AG20443 (cell line): ENCODE measurements at regions not wholly inside any gene's neighbourhood (a gene's known extent, or its start where the extent isn't known, plus 50 kb on each side); places are given as distances from the start of the nearest gene placed in this dataset.
"Not testable (repeated sequence)": the region's sequence is repeated elsewhere in the genome, so short reads cannot be mapped to it uniquely, and the experiment has no call there.

Experiments used
- DNase-seq: peaks from one replicate; pipeline ENCODE4 v3.0.0; 2012; ENCODE audit warnings: low spot score, mixed read lengths

- DNase-seq, result no peak
These were observed 204.1 kb upstream of the SEMA6A start for GRCh38 chr5:116778651-116779280.

DNA sequence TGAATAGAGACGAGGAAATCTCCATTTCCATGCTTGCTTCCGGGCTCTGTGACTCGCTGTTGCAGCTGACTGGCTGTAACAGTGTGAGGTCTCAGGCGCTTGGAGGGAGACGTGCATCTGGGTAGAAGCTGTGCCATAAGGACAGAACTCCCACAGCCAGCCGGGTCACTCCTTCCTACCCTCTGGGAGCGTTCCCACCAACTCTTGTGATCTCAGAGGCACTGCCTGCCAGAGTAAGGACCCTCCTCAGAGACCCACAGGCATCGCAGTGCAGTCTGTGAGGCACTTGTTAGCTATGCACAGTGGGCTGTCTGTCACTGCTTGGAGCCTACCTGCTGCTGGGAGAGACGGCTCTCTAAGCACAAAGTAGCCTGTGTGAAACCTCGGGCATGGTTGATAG lies 203.4 kb upstream of the SEMA6A start:
- no peak for DNase-seq

DNA sequence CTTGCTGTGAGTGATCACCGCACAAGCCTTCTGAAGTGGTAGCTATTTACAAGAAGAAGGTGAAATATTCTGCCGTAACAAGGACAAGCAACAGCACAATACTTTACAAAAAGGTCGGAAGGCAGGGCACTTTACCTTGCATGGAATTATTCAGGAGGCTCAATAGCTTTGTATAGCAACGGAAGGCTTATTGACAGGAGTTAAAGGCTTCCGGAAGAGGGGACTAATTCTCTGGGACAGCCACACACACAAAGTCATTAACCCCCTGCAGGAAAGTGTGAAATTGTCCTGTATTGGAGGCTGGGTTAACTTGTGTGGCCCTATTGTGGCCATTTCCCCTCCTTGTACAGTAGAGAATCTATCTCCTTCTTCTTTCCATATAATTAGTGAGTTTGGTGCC lies 199.3 kb upstream of the SEMA6A start:
- DNase-seq, result no peak

GRCh38 chr5:116772806-116773205 lies 198.2 kb upstream of the SEMA6A start:
- DNase-seq, result no peak

DNA sequence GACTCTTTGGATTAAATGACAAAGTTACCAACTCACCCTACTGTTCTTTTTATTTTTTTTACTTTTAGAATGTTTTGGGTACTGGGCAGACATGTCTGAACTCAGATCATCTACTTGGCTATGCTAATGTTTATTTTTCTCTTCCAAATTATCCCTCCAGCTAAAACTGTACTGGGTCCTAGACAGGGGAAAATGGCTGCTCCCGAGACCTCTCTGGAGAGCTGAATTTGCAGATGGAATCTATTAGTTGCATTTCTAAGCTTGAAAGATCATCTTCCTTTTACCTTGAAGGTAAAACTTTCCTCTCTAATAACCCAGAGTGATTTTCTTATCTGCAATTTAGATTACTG lies 197.5 kb upstream of the SEMA6A start:
- DNase-seq, result no peak

- no peak for DNase-seq
These were observed 197.0 kb upstream of the SEMA6A start for GRCh38 chr5:116771466-116772151.

DNA sequence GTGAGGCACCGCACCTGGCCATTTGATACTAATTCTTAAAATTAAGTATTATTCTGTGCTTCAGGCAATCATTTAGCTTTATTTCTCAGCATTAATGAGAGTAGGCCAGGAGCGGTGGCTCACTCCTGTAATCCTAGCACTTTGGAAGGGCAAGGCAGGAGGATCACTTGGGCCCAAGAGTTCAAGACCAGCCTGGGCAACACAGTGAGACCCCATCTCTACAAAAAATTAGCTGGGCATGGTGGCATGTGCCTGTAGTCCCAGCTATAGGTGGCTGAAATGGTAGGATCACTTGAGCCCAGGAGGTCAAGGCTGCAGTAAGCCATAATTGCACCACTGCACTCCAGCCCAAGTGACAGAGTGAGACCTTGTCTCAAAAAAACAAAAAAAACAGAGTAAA lies 195.3 kb upstream of the SEMA6A start:
- not testable (repeated sequence) for DNase-seq

DNA sequence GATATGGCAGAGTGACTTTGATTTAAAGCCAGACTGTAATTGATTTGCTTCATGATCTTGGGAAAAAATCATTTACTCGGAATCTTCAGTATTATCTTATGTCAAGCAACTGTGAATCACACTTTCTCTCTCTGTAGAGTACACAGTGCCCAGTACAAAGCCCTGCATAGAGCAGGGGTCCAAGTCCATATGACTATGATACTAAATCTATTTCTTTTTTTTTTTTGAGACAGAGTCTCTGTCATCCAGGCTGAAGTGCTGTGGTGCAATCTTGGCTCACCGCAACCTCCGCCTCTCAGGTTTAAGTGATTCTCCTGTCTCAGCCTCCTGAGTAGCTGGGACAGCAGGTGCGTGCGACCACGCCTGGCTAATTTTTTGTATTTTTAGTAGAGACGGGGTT lies 194.8 kb upstream of the SEMA6A start:
- DNase-seq, result no peak

- no peak for DNase-seq
These were observed 191.9 kb upstream of the SEMA6A start for GRCh38 chr5:116766470-116766947.

DNA sequence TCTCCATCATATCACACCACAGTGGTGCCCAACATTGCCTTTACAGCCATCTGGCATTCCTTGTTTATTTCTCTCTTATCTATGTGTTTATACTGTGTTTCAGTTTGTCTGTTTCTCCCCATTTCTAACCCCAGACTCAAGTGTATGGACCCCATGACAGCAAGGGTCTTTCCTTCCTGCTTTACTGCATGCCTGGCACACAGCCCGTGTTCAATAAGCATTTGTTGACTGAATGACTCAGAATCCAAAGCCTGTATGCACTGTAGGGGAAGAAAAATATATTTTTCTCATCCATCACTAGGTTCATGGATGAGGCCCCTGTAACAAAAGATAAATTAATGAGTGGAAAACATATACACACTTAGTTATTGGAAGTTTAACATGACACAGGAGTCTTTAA lies 190.8 kb upstream of the SEMA6A start:
- no peak for DNase-seq

- DNase-seq, result no peak
These were observed 190.3 kb upstream of the SEMA6A start for GRCh38 chr5:116764941-116765340.

GRCh38 chr5:116763987-116764866 lies 189.6 kb upstream of the SEMA6A start:
- no peak for DNase-seq

DNA sequence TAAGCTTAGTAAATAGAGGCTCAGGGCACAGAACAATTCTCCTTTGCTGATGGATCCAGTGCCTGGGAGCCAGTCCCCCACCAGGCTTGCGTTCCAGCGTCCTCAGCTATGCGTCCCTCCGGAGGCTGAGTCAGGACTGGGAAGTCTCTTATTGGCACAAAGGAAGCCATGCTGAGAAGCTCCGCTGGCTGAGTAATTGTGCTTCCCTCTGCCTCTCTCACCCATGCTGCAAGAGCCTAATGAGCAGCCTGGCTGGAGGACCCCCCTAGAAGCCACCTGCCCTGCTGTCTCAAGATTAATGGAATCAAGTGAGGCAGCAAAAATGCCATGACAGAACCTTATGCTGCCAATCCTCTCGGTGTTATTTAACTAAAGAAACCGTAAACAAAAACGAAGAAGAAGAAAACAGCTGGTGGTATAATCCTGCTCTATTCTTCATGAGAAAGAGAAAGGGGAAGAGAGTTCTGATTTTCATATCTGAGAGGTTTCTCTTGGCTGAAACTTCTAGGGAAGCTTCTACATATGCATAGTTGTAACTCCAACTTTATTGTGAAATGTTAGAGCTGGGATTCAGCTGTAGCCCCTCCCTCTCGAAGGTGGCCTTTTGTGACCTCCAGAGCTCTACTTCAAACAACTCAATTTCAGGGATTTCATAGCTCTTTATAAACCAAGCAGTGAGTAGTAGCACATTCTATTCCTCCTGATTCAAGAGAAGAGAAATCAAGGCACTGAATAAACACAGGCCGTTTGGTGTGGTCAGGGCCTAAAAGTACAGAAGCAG lies 185.4 kb upstream of the SEMA6A start:
- no peak for DNase-seq

- no peak for DNase-seq
These were observed 182.7 kb upstream of the SEMA6A start for GRCh38 chr5:116757326-116757725.

- DNase-seq, result no peak
These were observed 181.9 kb upstream of the SEMA6A start for GRCh38 chr5:116756531-116756930.

- no peak for DNase-seq
These were observed 179.9 kb upstream of the SEMA6A start for GRCh38 chr5:116754556-116754955.

- DNase-seq, result no peak
These were observed 177.1 kb upstream of the SEMA6A start for GRCh38 chr5:116751684-116752083.

- no peak for DNase-seq
These were observed 176.3 kb upstream of the SEMA6A start for GRCh38 chr5:116750631-116751580.

DNA sequence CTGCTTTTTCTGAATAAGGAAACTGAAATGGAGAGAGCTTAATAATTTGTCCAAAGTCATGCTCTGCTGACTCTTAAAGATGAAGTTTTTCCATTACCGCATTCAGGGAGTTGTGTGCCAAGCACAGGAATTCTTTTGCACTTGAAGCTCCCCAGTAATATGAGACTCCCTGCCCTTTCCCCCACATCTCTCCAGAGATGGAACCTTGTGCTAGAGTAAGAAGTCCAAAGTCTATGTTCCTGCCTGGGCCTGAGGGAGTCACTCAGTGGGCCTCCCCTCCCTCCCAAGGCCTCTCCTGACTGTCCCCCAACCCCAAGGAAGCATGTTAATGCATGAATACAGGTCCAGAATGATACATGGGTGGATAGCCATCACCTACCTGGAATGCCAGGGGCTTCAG lies 173.3 kb upstream of the SEMA6A start:
- no peak for DNase-seq

GRCh38 chr5:116746668-116747067 lies 172.0 kb upstream of the SEMA6A start:
- DNase-seq, result no peak

GRCh38 chr5:116740771-116741170 lies 166.1 kb upstream of the SEMA6A start:
- no peak for DNase-seq
